ENCODE measurements at regions not wholly inside any gene's neighbourhood (a gene's known extent, or its start where the extent isn't known, plus 50 kb on each side); places are given as distances from the start of the nearest gene placed in this dataset.

- no peak for TF ChIP-seq CTCF (IDR thresholded peaks at IDR 0.05)
- no peak for TF ChIP-seq POLR2A (IDR thresholded peaks at IDR 0.05)
Observed at GRCh38 chr10:131400513-131400912, 89.0 kb upstream of the TCERG1L start.

Data from thyroid gland (tissue), 4 donors.